GM12891 (cell line): ENCODE measurements at regions not wholly inside any gene's neighbourhood (a gene's known extent, or its start where the extent isn't known, plus 50 kb on each side); places are given as distances from the start of the nearest gene placed in this dataset.

Experiments
- PAX5 ChIP-seq: IDR thresholded peaks from 2 replicates; pipeline ENCODE4 v1.6.1; 2011; ENCODE audit warnings: low read length, moderate library complexity, mild to moderate bottlenecking; ENCODE audit not compliant: insufficient read depth, severe bottlenecking
- POLR2A ChIP-seq: IDR thresholded peaks from 2 replicates; pipeline ENCODE4 v1.6.1; 2011; ENCODE audit warnings: low read depth, low read length, control low read depth
- POLR2AphosphoS5 ChIP-seq: IDR thresholded peaks from 2 replicates; pipeline ENCODE4 v1.6.1; 2011; ENCODE audit warnings: low read depth, low read length, control low read depth
- POU2F2 ChIP-seq: IDR thresholded peaks from 2 replicates; pipeline ENCODE4 v1.6.1; 2011; ENCODE audit warnings: low read depth, mild to moderate bottlenecking, control low read depth, low read length, moderate library complexity
- SPI1 ChIP-seq: IDR thresholded peaks from 2 replicates; pipeline ENCODE4 v1.6.1; 2011; ENCODE audit warnings: low read depth, low read length, control low read depth
- TAF1 ChIP-seq: IDR thresholded peaks from 2 replicates; pipeline ENCODE4 v1.6.1; 2011; ENCODE audit warnings: low read depth, low read length, control low read depth

- TF ChIP-seq POLR2A (no peak), POLR2AphosphoS5 (no peak), POU2F2 (no peak), TAF1 (no peak), PAX5 (no peak), SPI1 (no peak)
These were observed 84.6 kb upstream of the GHITM start for GRCh38 chr10:84054743-84055142.
